Omental fat pad (tissue), 3 donors: ENCODE measurements at regions not wholly inside any gene's neighbourhood (a gene's known extent, or its start where the extent isn't known, plus 50 kb on each side); places are given as distances from the start of the nearest gene placed in this dataset.

Experiments
- ATAC-seq: fragments of 150-250 bp; one replicate; pipeline ENCODE4 v1.9.1; 2016; ENCODE audit warnings: mild to moderate bottlenecking, moderate library complexity; ENCODE audit not compliant: low FRiP score
- DNase-seq: peaks from one replicate; pipeline ENCODE4 v3.0.0-alpha.2; 2019; ENCODE audit warnings: low spot score
- TF ChIP-seq, protein P1 (sequence below), 3 donors: fragments of 450-650 bp; IDR thresholded peaks; one replicate each; pipeline ENCODE4 v1.5.1; 2016 to 2017; ENCODE audit warnings: antibody characterized with exemption in 3 of 3, mild to moderate bottlenecking in 3 of 3, moderate library complexity in 2 of 3

DNA sequence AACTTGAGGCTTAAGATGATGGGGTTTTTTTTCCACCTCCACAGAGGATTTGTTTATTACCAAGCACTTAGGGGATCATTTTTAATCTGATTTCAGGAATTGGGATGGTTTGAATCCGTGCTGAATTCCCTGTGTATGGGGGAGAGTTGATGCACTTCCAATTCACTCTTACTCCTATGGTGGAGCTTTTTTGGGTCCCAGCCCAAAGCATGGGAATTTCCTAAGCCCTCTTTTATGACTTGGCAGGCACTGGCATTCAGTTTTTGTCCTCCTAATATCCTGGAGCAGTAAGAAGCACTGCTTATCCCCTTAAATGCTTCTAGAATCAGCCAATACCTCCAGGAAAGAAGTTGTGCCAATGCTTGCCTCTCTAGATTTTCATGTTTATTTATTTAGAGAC, 78.7 kb downstream of the HYCC1 start:
- peak; percentile 63 for ATAC-seq
- TF ChIP-seq, protein P1, sequence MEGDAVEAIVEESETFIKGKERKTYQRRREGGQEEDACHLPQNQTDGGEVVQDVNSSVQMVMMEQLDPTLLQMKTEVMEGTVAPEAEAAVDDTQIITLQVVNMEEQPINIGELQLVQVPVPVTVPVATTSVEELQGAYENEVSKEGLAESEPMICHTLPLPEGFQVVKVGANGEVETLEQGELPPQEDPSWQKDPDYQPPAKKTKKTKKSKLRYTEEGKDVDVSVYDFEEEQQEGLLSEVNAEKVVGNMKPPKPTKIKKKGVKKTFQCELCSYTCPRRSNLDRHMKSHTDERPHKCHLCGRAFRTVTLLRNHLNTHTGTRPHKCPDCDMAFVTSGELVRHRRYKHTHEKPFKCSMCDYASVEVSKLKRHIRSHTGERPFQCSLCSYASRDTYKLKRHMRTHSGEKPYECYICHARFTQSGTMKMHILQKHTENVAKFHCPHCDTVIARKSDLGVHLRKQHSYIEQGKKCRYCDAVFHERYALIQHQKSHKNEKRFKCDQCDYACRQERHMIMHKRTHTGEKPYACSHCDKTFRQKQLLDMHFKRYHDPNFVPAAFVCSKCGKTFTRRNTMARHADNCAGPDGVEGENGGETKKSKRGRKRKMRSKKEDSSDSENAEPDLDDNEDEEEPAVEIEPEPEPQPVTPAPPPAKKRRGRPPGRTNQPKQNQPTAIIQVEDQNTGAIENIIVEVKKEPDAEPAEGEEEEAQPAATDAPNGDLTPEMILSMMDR (IDR thresholded peaks at IDR 0.05): no peak
- no peak for DNase-seq

DNA sequence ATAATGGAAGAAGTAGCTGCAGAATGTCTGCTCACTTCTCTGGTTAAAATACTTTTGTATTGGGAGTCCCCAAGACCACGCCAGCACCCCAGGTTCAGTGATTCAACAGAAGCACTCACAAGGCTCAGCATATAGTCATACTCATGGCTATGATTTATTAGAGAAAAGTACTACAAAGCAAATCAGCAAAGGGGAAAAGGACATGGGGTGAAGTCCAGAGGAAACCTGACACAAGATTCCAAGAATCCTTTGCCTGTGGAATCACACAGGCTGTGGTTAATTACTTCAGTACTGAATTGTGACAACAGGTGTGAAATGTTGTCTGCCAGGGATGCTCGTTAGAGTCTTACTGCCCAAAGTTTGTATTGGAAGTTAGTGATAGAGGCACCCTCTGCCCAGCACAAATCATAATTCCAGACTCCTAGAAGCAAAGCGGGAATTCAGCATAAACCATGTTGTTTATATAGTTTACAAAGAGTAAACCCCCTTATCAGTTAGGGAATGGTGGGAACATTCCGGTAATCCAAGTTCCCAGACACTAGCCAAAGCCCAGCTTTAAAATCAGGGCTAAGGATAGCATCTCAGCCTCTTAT, 79.4 kb downstream of the HYCC1 start:
- ATAC-seq: peak; percentile 76
- TF ChIP-seq, protein P1 (IDR thresholded peaks at IDR 0.05): no peak
- no peak for DNase-seq

DNA sequence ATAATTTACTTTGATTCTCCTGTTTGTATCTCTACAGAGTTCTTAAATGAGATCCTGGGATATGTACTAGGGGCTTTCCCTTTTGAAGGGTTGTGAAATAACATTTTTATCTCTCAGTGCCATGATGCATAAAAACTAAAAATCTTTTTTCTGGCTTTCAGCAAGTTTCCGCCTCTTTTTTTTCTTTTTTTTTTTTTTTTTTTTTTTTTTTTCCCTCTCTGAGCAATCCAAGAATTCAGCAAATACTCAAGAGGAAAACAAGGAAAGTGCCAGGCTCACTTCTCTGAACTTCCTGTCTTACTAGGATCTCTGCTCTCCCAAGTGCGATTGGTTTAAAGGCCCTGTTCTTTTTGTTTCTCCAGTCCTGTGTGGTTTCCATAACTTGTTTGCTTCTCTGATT, 79.9 kb downstream of the HYCC1 start:
- DNase-seq (no peak), ATAC-seq (peak; percentile 51)
- TF ChIP-seq, protein P1 (IDR thresholded peaks at IDR 0.05): no peak

DNA sequence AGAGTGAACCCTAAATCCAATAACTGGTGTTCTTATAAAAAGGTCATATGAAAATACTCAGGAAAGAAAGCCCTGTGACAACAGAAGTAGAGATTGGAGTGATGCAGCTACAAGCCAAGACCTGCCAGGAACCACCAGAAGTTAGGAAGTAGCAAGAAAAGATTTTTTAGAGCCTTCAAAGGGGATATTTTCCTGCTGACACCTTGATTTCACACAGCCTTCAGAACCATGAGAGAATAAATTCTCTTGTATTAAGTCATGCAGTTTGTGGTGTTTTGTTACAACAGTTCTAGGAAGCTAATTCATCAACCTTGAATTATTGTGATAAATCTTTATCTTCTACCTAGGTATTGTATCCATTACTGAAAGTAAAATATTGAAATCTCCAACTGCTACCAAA, 81.0 kb downstream of the HYCC1 start:
- TF ChIP-seq, protein P1 (IDR thresholded peaks at IDR 0.05): no peak
- no peak for ATAC-seq
- DNase-seq: no peak

DNA sequence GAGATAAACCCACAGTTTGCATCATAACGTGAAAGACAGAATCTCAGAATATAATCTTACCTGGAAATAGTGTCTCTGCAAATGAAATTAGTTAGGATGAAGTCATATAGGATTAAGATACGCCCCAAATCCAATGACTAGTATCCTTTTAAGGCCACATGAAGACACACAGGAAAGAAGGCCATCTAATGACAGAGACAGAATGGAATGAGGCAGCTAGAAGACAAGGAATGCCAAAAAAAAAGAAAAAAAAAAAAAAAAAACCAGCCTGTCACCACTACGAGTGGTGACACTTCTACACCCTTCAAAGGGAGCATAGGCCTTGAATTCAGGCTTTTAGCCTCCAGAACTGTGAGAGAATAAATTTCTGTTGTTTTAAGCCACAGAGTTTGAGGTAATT, 82.9 kb downstream of the HYCC1 start:
- DNase-seq (no peak), ATAC-seq (no peak)
- TF ChIP-seq, protein P1 (IDR thresholded peaks at IDR 0.05): no peak

DNA sequence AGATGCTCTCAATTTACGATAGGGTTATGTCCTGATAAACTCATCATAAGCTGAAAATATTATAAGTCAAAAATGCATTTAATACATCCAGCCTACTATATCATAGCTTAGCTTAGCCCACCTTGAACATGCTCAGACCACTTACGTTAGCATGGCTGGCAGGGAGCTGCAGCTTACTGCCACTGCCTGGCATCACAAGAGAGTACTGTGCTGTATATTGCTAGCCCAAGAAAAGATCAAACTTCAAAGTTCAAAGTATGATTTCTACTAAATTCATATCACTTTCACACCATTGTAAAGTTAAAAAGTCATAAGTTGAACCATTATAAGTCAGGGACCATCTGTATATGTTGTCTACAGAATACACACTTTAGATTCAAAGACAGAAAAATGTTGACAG, 91.6 kb downstream of the HYCC1 start:
- TF ChIP-seq, protein P1 (IDR thresholded peaks at IDR 0.05): no peak
- no peak for DNase-seq
- ATAC-seq: no peak

DNA sequence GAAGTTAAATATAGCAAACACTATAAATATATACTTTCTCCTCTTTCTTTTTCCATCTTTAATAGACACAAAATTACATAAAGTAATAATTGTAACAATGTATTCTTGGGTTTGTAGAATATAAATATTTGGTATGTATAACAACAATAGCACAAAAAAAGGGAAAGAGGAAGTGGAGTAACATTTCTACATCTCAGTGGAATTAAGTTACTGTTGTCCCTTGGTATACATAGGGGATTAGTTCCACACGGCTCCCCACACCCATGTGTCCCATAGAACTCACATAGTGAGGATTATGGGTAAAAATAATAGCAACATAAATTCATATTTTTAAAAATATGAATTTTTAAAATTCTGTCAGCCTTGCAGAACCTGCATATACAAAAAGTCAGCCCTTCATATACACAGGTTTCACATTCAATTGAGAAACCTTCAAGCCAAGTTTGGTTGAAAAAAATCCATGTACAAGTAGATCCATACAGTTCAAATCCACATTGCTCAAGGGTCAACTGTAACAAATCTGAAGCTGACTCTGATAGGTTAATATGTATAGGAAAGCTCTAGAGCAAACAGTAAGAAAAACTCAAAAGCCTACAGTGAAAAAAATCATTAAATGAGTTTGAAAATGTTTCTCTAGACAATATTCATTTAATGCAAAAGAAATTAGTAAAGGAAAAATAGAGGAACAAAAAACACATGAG, 92.4 kb downstream of the HYCC1 start:
- no peak for ATAC-seq
- TF ChIP-seq, protein P1 (IDR thresholded peaks at IDR 0.05): no peak
- DNase-seq: no peak
